Adrenal gland (tissue), 5 donors: ENCODE measurements at regions not wholly inside any gene's neighbourhood (a gene's known extent, or its start where the extent isn't known, plus 50 kb on each side); places are given as distances from the start of the nearest gene placed in this dataset.

Experiments used
- POLR2A ChIP-seq, 2 donors: fragments of 450-650 bp; IDR thresholded peaks; one replicate each; pipeline ENCODE4 v1.6.1; 2017; ENCODE audit warnings: antibody characterized with exemption in 2 of 2, mild to moderate bottlenecking in 2 of 2, moderate library complexity in 1 of 2
- TF ChIP-seq, protein P1 (sequence below), 6 experiments: fragments of 450-650 bp in 4 of 6; fragments of 200-600 bp in 2 of 6; sonication (generic) in 1 of 6; IDR thresholded peaks; 1 replicate in 5 of 6; 2 replicates in 1 of 6; pipeline versions ENCODE4 v1.5.1 to v1.8.0; 2016 to 2021; ENCODE audit warnings: antibody characterized with exemption in 6 of 6, mild to moderate bottlenecking in 2 of 6, moderate library complexity in 1 of 6
- donor health status: DM: no; HTN: no; CAD: no.

DNA sequence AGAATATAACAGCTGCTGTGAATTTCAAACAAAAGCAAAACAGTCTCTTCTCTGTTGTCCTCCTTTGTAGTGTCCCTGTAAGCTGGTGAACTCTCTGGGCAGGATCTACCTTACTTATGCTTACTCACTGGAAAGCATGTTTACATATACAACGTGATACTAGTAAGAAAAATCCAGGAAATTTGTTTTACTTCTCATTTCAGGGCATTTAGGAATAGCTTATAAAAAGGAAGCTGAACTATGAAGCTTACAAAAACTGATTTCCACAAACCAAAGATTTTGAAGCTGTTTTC is 311.0 kb downstream of the NOVA1 start:
- TF ChIP-seq, protein P1, sequence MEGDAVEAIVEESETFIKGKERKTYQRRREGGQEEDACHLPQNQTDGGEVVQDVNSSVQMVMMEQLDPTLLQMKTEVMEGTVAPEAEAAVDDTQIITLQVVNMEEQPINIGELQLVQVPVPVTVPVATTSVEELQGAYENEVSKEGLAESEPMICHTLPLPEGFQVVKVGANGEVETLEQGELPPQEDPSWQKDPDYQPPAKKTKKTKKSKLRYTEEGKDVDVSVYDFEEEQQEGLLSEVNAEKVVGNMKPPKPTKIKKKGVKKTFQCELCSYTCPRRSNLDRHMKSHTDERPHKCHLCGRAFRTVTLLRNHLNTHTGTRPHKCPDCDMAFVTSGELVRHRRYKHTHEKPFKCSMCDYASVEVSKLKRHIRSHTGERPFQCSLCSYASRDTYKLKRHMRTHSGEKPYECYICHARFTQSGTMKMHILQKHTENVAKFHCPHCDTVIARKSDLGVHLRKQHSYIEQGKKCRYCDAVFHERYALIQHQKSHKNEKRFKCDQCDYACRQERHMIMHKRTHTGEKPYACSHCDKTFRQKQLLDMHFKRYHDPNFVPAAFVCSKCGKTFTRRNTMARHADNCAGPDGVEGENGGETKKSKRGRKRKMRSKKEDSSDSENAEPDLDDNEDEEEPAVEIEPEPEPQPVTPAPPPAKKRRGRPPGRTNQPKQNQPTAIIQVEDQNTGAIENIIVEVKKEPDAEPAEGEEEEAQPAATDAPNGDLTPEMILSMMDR (IDR thresholded peaks at IDR 0.05): no peak
- TF ChIP-seq POLR2A (IDR thresholded peaks at IDR 0.05): no peak
